GM23338 (cell line): ENCODE measurements at regions not wholly inside any gene's neighbourhood (a gene's known extent, or its start where the extent isn't known, plus 50 kb on each side); places are given as distances from the start of the nearest gene placed in this dataset.

Experiments used
- CREB1 ChIP-seq: fragments of 250-450 bp; sonication (Bioruptor Pico); IDR thresholded peaks from 2 replicates; pipeline ENCODE4 v1.5.0; 2020; ENCODE audit warnings: low read depth, mild to moderate bottlenecking, moderate library complexity
- CTCF ChIP-seq, 2 experiments: fragments of 200-600 bp in 1 of 2; sonication (generic) in 1 of 2; conservative IDR thresholded peaks; 2 replicates each; pipeline versions ENCODE4 v1.5.1 to v1.6.1; 2016 to 2017; ENCODE audit warnings: antibody characterized with exemption in 2 of 2, low read depth in 2 of 2, mild to moderate bottlenecking in 2 of 2, moderate library complexity in 1 of 2
- EZH2 ChIP-seq: fragments of 200-600 bp; sonication (generic); IDR thresholded peaks from one replicate; pipeline ENCODE4 v1.8.0; 2017; ENCODE audit warnings: antibody characterized with exemption, mild to moderate bottlenecking, low read depth; ENCODE audit not compliant: unreplicated experiment
- EZH2phosphoT487 ChIP-seq: fragments of 200-600 bp; sonication (generic); IDR thresholded peaks from one replicate; pipeline ENCODE4 v1.8.1; 2018; ENCODE audit warnings: antibody characterized with exemption; ENCODE audit not compliant: unreplicated experiment
- JUNB ChIP-seq: IDR thresholded peaks from one replicate; pipeline ENCODE4 v1.6.1; 2016; ENCODE audit warnings: antibody characterized with exemption; ENCODE audit not compliant: unreplicated experiment
- NANOG ChIP-seq: IDR thresholded peaks from 2 replicates; pipeline ENCODE4 v1.6.1; 2016; ENCODE audit warnings: antibody characterized with exemption, borderline replicate concordance
- POLR2AphosphoS5 ChIP-seq: IDR thresholded peaks from 2 replicates; pipeline ENCODE4 v1.6.1; 2016; ENCODE audit warnings: antibody characterized with exemption, low read depth
- REST ChIP-seq: IDR thresholded peaks from one replicate; pipeline ENCODE4 v1.6.1; 2018; ENCODE audit warnings: antibody characterized with exemption; ENCODE audit not compliant: unreplicated experiment
- ZNF114 ChIP-seq: fragments of 250-450 bp; sonication (Bioruptor Pico); IDR thresholded peaks from 2 replicates; pipeline ENCODE4 v1.5.0; 2020; ENCODE audit warnings: mild to moderate bottlenecking, moderate library complexity

- TF ChIP-seq POLR2AphosphoS5 (no peak), CTCF (conservative IDR thresholded peaks at IDR 0.05; ENCODE audit: low read depth in 2 of 2) (no peak), EZH2 (no peak), JUNB (no peak), REST (no peak), EZH2phosphoT487 (no peak), ZNF114 (CRISPR knock-in tag) (no peak), NANOG (no peak), CREB1 (CRISPR knock-in tag) (no peak)
Measured at GRCh38 chr3:68242606-68243005, 588.2 kb upstream of the SUCLG2 start.
